SK-N-SH (cell line): ENCODE measurements at regions not wholly inside any gene's neighbourhood (a gene's known extent, or its start where the extent isn't known, plus 50 kb on each side); places are given as distances from the start of the nearest gene placed in this dataset.

Experiments
- EZH2phosphoT487 ChIP-seq: fragments of 200-600 bp; sonication (generic); IDR thresholded peaks from 2 replicates; pipeline ENCODE4 v1.6.1; 2017; ENCODE audit warnings: low read depth, mixed run types, mild to moderate bottlenecking, antibody characterized with exemption, moderate library complexity, borderline replicate concordance
- NRF1 ChIP-seq: IDR thresholded peaks from 2 replicates; pipeline ENCODE4 v1.6.1; 2012; ENCODE audit warnings: low read depth, mild to moderate bottlenecking, low read length
- RAD21 ChIP-seq: IDR thresholded peaks from 2 replicates; pipeline ENCODE4 v1.6.1; 2012; ENCODE audit warnings: mild to moderate bottlenecking, low read length
- TF ChIP-seq, protein P1 (sequence below): fragments of 200-600 bp; sonication (generic); IDR thresholded peaks from 2 replicates; pipeline ENCODE4 v1.6.1; 2017; ENCODE audit warnings: antibody characterized with exemption, mild to moderate bottlenecking, moderate library complexity
- TF ChIP-seq, protein P2 (sequence below): IDR thresholded peaks from 2 replicates; pipeline ENCODE4 v1.6.1; 2012; ENCODE audit warnings: mild to moderate bottlenecking, low read depth, low read length, moderate library complexity

DNA sequence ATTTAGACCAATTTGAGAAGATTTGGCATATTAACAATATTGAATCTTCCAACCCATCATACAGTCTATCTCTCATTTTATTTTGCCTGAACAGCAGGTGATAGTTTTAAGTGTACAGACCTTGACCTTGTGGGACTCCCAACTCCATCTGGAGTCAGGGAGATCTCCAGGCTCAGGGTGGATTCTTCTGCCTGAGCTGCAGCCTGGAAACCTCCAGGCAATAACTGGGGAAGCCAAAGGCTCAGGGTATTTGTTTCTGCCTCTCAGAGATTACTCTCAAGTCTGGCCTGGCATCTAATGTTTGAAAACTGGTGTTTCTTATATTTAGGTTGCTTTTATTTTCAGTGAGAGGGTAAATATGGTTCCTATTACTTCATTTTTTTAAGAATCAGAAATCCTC lies 102.1 kb upstream of the C1QTNF9B start:
- TF ChIP-seq, protein P1, sequence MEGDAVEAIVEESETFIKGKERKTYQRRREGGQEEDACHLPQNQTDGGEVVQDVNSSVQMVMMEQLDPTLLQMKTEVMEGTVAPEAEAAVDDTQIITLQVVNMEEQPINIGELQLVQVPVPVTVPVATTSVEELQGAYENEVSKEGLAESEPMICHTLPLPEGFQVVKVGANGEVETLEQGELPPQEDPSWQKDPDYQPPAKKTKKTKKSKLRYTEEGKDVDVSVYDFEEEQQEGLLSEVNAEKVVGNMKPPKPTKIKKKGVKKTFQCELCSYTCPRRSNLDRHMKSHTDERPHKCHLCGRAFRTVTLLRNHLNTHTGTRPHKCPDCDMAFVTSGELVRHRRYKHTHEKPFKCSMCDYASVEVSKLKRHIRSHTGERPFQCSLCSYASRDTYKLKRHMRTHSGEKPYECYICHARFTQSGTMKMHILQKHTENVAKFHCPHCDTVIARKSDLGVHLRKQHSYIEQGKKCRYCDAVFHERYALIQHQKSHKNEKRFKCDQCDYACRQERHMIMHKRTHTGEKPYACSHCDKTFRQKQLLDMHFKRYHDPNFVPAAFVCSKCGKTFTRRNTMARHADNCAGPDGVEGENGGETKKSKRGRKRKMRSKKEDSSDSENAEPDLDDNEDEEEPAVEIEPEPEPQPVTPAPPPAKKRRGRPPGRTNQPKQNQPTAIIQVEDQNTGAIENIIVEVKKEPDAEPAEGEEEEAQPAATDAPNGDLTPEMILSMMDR, result no peak
- TF ChIP-seq NRF1 (no peak), EZH2phosphoT487 (no peak), RAD21 (no peak)
- TF ChIP-seq, protein P2, sequence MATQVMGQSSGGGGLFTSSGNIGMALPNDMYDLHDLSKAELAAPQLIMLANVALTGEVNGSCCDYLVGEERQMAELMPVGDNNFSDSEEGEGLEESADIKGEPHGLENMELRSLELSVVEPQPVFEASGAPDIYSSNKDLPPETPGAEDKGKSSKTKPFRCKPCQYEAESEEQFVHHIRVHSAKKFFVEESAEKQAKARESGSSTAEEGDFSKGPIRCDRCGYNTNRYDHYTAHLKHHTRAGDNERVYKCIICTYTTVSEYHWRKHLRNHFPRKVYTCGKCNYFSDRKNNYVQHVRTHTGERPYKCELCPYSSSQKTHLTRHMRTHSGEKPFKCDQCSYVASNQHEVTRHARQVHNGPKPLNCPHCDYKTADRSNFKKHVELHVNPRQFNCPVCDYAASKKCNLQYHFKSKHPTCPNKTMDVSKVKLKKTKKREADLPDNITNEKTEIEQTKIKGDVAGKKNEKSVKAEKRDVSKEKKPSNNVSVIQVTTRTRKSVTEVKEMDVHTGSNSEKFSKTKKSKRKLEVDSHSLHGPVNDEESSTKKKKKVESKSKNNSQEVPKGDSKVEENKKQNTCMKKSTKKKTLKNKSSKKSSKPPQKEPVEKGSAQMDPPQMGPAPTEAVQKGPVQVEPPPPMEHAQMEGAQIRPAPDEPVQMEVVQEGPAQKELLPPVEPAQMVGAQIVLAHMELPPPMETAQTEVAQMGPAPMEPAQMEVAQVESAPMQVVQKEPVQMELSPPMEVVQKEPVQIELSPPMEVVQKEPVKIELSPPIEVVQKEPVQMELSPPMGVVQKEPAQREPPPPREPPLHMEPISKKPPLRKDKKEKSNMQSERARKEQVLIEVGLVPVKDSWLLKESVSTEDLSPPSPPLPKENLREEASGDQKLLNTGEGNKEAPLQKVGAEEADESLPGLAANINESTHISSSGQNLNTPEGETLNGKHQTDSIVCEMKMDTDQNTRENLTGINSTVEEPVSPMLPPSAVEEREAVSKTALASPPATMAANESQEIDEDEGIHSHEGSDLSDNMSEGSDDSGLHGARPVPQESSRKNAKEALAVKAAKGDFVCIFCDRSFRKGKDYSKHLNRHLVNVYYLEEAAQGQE, result no peak
